ENCODE measurements at regions not wholly inside any gene's neighbourhood (a gene's known extent, or its start where the extent isn't known, plus 50 kb on each side); places are given as distances from the start of the nearest gene placed in this dataset.

DNA sequence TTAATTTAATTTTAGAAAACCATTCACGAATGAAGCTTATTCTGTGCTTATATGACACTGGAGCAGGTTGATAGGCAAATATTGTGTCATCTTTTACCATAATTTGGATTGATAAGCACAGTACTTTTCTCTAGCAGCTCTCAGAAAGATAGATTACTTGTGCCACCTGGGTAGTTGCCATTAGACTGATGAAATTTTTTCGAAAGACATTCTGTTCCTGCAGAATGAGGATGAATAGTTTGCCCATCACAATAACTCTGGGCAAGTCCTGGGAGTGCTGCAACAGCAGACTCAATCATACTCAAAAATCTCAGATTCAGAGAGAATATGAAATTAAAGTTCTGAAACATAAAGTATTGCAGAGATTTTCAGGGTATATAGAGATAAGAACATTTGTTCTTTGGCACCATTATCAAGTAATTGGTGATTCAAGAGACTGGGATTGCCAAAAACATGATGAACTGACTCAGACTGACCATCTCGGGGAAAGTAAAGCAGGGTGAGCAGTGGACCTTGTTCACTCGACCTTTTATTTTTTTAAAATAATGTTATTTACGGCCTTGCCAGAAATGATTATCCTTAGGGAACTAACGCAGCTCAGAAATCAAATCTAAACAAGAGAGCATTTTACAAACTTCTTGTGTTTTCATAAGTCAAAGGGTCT lies 65.8 kb upstream of the PTCHD4 start:
- H3K27me3 ChIP-seq (replicated peaks) = no peaks in the 10 kb centered on the region
- H3K4me3 ChIP-seq (ENCODE audit: low read depth, low read length) = no peak overlapping the region
- TF ChIP-seq, protein P1, sequence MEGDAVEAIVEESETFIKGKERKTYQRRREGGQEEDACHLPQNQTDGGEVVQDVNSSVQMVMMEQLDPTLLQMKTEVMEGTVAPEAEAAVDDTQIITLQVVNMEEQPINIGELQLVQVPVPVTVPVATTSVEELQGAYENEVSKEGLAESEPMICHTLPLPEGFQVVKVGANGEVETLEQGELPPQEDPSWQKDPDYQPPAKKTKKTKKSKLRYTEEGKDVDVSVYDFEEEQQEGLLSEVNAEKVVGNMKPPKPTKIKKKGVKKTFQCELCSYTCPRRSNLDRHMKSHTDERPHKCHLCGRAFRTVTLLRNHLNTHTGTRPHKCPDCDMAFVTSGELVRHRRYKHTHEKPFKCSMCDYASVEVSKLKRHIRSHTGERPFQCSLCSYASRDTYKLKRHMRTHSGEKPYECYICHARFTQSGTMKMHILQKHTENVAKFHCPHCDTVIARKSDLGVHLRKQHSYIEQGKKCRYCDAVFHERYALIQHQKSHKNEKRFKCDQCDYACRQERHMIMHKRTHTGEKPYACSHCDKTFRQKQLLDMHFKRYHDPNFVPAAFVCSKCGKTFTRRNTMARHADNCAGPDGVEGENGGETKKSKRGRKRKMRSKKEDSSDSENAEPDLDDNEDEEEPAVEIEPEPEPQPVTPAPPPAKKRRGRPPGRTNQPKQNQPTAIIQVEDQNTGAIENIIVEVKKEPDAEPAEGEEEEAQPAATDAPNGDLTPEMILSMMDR (IDR thresholded peaks at IDR 0.05; ENCODE audit: low read depth, low read length, missing control alignments) = no peak
- no peaks in the 10 kb centered on the region for H3K36me3 ChIP-seq (replicated peaks)
- DNase-seq = no peak
- no peak overlapping the region for H3K27ac ChIP-seq
- in situ Hi-C loops (cut with HindIII; ENCODE audit: low pct_ligation_motif_present, low sequenced_read_pairs) = no loop called here

DNA sequence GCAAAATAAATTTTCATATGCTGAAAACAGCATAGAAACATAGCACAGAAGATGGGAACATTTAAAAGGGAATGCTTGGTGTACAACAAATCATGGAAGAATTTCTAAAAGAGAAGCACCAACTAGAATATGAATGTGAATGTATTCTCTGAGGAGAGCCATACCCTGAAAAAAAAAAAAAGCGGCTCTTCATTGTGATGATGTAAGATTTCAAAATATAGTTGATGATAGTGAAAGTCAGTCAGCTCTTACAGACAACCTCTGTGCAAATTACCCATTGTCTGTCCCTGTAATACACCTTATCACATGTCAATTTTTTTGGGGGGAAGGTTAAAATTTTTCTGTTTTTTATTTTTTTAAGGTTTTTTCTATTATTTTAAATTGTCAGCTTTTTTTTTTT lies 58.6 kb upstream of the PTCHD4 start:
- H3K4me3 ChIP-seq (ENCODE audit: low read depth, low read length) = no peak overlapping the region
- in situ Hi-C loops (cut with HindIII; ENCODE audit: low pct_ligation_motif_present, low sequenced_read_pairs) = no loop called here
- H3K27me3 ChIP-seq (replicated peaks) = no peaks in the 10 kb centered on the region
- TF ChIP-seq, protein P1 (IDR thresholded peaks at IDR 0.05; ENCODE audit: low read depth, low read length, missing control alignments) = no peak
- no peak for DNase-seq
- no peaks in the 10 kb centered on the region for H3K36me3 ChIP-seq (replicated peaks)
- H3K27ac ChIP-seq = no peak overlapping the region
